Suprapubic skin (tissue), 4 donors: ENCODE measurements at regions not wholly inside any gene's neighbourhood (a gene's known extent, or its start where the extent isn't known, plus 50 kb on each side); places are given as distances from the start of the nearest gene placed in this dataset.

ENCODE experiments used
- DNase-seq, 2 donors: peaks; one replicate each; pipeline ENCODE4 v3.0.0-alpha.2; 2019; ENCODE audit warnings: low spot score in 2 of 2
- H3K27ac ChIP-seq: fragments of 200-600 bp; sonication (generic); one replicate; pipeline ENCODE4 v1.5.1; 2019
- H3K27me3 ChIP-seq: fragments of 200-600 bp; sonication (generic); one replicate; pipeline ENCODE4 v1.5.1; 2019
- H3K36me3 ChIP-seq: fragments of 200-600 bp; sonication (generic); one replicate; pipeline ENCODE4 v1.5.1; 2019
- H3K4me1 ChIP-seq: fragments of 200-600 bp; sonication (generic); one replicate; pipeline ENCODE4 v1.5.1; 2019
- H3K4me3 ChIP-seq: fragments of 200-600 bp; sonication (generic); one replicate; pipeline ENCODE4 v1.5.1; 2019; ENCODE audit warnings: mild to moderate bottlenecking
- H3K9me3 ChIP-seq: fragments of 200-600 bp; sonication (generic); one replicate; pipeline ENCODE4 v1.5.1; 2019
- CTCF ChIP-seq, 2 donors: fragments of 200-600 bp in 1 of 2; fragments of 450-650 bp in 1 of 2; sonication (generic) in 1 of 2; IDR thresholded peaks; one replicate each; pipeline ENCODE4 v1.5.1; 2016 to 2019; ENCODE audit warnings: antibody characterized with exemption in 2 of 2, mild to moderate bottlenecking in 1 of 2, moderate library complexity in 1 of 2
- EP300 ChIP-seq: sonication (generic); formaldehyde crosslinking; IDR thresholded peaks from one replicate; pipeline ENCODE4 v1.6.1; 2017; ENCODE audit warnings: antibody characterized with exemption
- POLR2A ChIP-seq, 2 donors: fragments of 450-650 bp; IDR thresholded peaks; one replicate each; pipeline ENCODE4 v1.6.1; 2017; ENCODE audit warnings: antibody characterized with exemption in 2 of 2, mild to moderate bottlenecking in 2 of 2, moderate library complexity in 2 of 2
- POLR2AphosphoS5 ChIP-seq, 3 donors: sonication (generic); formaldehyde crosslinking; IDR thresholded peaks; one replicate each; pipeline ENCODE4 v1.6.1; 2017; ENCODE audit warnings: antibody characterized with exemption in 3 of 3
- WGBS: methylation state at CpG from one replicate; pipeline ENCODE4 v1.1.5; 2018; 5-methylcytosine and 5-hydroxymethylcytosine counted together

- Histone ChIP-seq H3K27me3 (peaks cover 9% of the 10 kb centered on the region), H3K9me3 (no peaks in the 10 kb centered on the region), H3K36me3 (no peaks in the 10 kb centered on the region), H3K4me3 (no peak overlapping the region), H3K27ac (no peak overlapping the region), H3K4me1 (no peaks in the 10 kb centered on the region)
- 76% methylated on average over 5 of the region's 5 CpGs for WGBS
- no peak for DNase-seq
- TF ChIP-seq POLR2AphosphoS5 (IDR thresholded peaks at IDR 0.05) (no peak), EP300 (no peak), CTCF (IDR thresholded peaks at IDR 0.05) (no peak), POLR2A (IDR thresholded peaks at IDR 0.05) (no peak)
These were observed 431.1 kb upstream of the CDH4 start for GRCh38 chr20:60820918-60821317.

DNA sequence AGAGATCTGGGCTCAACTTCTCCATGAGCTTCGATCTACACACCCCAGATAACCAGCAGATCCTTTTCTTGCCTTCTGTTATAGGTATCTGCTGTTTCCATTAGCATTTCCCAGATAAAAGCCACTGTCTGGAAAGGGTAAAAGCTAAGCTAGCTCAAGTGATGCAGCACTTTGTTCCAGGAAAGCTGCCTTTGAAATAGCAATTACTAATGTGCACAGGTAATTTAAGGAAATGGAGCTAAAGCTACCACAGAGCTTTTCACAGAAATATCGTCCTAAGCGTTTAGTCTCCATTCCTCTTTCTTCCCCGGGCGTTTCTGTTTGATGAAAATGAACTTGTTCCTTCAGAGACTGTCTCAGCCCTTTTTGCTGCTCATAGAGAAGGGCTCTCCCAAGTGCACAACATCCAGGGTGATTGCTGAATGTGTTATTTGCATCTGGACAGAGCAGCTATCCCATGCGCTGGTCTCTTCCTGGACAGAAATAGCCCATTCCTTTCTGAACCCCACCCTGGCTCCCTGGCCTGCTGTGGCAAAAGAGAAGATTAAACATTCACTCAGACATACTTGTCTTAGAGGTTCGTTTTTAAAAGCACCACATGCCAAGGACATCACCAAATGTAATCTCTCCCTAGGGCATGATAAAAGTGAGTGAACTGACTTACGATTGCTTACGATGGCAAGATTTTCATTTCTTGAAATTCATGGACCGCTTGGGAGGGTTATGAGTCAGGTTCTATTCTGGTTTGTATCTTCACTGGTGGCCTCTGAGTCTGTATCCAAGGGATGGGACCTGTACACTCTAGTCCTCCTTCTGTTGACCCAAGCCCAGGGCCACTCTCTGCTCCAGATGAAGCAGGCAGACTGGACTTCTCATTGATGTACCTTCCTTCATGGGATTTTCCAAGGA, 429.1 kb upstream of the CDH4 start:
- Histone ChIP-seq H3K27me3 (peaks cover 9% of the 10 kb centered on the region), H3K4me1 (no peaks in the 10 kb centered on the region), H3K4me3 (no peak overlapping the region), H3K27ac (no peak overlapping the region), H3K36me3 (no peaks in the 10 kb centered on the region), H3K9me3 (no peaks in the 10 kb centered on the region)
- no peak for DNase-seq
- TF ChIP-seq POLR2AphosphoS5 (IDR thresholded peaks at IDR 0.05) = no peak
- no peak for TF ChIP-seq POLR2A (IDR thresholded peaks at IDR 0.05)
- no peak for TF ChIP-seq CTCF (IDR thresholded peaks at IDR 0.05)
- TF ChIP-seq EP300 = no peak
- 49% methylated on average over 10 of the region's 10 CpGs for WGBS

DNA sequence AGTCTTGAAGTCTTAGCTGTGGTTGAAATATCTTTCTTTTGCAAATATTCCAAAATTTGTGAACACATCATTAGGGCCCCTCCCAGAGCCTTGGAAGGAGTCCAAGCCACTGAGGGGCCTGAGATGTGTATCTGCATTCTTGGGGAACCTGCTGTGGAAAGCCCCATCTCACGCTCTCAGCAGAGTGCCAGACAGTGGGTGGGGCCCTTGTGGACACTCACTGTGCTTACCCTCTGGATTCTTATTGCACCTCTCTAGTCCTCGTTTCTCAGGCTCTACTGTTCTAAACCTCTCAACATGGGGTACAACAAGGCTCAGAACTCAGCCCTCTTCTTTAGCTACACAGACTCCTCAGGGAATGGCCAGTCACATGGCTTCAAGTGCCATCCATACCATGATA, 416.2 kb upstream of the CDH4 start:
- DNase-seq = no peak
- H3K4me3 ChIP-seq = no peak overlapping the region
- no peaks in the 10 kb centered on the region for H3K27me3 ChIP-seq
- H3K9me3 ChIP-seq = no peaks in the 10 kb centered on the region
- no peaks in the 10 kb centered on the region for H3K36me3 ChIP-seq
- TF ChIP-seq CTCF (IDR thresholded peaks at IDR 0.05) (no peak), EP300 (no peak), POLR2A (IDR thresholded peaks at IDR 0.05) (no peak), POLR2AphosphoS5 (IDR thresholded peaks at IDR 0.05) (no peak)
- no peaks in the 10 kb centered on the region for H3K4me1 ChIP-seq
- WGBS = 48% methylated on average over 2 of the region's 2 CpGs
- H3K27ac ChIP-seq = no peak overlapping the region

- no peak for DNase-seq
- no peaks in the 10 kb centered on the region for H3K36me3 ChIP-seq
- 18% methylated on average over 3 of the region's 3 CpGs for WGBS
- no peak for TF ChIP-seq POLR2A (IDR thresholded peaks at IDR 0.05)
- no peak for TF ChIP-seq EP300
- no peak for TF ChIP-seq CTCF (IDR thresholded peaks at IDR 0.05)
- no peak for TF ChIP-seq POLR2AphosphoS5 (IDR thresholded peaks at IDR 0.05)
- no peaks in the 10 kb centered on the region for H3K4me1 ChIP-seq
- no peak overlapping the region for H3K4me3 ChIP-seq
- H3K27ac ChIP-seq = no peak overlapping the region
- no peaks in the 10 kb centered on the region for H3K27me3 ChIP-seq
- H3K9me3 ChIP-seq = no peaks in the 10 kb centered on the region
These were observed 414.8 kb upstream of the CDH4 start for GRCh38 chr20:60837173-60837770.

- no peak overlapping the region for H3K4me3 ChIP-seq
- WGBS = 77% methylated on average over 3 of the region's 3 CpGs
- no peaks in the 10 kb centered on the region for H3K9me3 ChIP-seq
- H3K36me3 ChIP-seq = no peaks in the 10 kb centered on the region
- no peak overlapping the region for H3K27ac ChIP-seq
- TF ChIP-seq POLR2AphosphoS5 (IDR thresholded peaks at IDR 0.05) = no peak
- TF ChIP-seq POLR2A (IDR thresholded peaks at IDR 0.05) = no peak
- TF ChIP-seq EP300 = no peak
- TF ChIP-seq CTCF (IDR thresholded peaks at IDR 0.05) = no peak
- no peaks in the 10 kb centered on the region for H3K27me3 ChIP-seq
- no peaks in the 10 kb centered on the region for H3K4me1 ChIP-seq
- no peak for DNase-seq
These were observed 413.8 kb upstream of the CDH4 start for GRCh38 chr20:60838297-60838696.
